RWPE1 (cell line): ENCODE measurements at regions not wholly inside any gene's neighbourhood (a gene's known extent, or its start where the extent isn't known, plus 50 kb on each side); places are given as distances from the start of the nearest gene placed in this dataset.

ENCODE experiments used
- CTCF ChIA-PET: fragments of 350-600 bp; sonication (Branson Sonifier 250); formaldehyde crosslinking; extraction: SDS; loops from one replicate; lab custom pipeline; 2021; lab: Yijun Ruan, JAX
- POLR2A ChIA-PET: fragments of 400-600 bp; formaldehyde crosslinking; extraction: SDS; loops from one replicate; lab custom pipeline; 2020; ENCODE audit warnings: antibody characterized with exemption; ENCODE audit not compliant: low non-redundant PET; lab: Yijun Ruan, JAX
- DNase-seq: peaks from one replicate; pipeline ENCODE4 v3.0.0; 2012; ENCODE audit warnings: low spot score
- H3K27ac ChIP-seq: fragments of 450-650 bp; 2 replicates; pipeline ENCODE4 v1.5.1; 2017
- TF ChIP-seq, protein P1 (sequence below): fragments of 450-650 bp; conservative IDR thresholded peaks from 2 replicates; pipeline ENCODE4 v1.5.1; 2017; ENCODE audit warnings: low read depth, mild to moderate bottlenecking

DNA sequence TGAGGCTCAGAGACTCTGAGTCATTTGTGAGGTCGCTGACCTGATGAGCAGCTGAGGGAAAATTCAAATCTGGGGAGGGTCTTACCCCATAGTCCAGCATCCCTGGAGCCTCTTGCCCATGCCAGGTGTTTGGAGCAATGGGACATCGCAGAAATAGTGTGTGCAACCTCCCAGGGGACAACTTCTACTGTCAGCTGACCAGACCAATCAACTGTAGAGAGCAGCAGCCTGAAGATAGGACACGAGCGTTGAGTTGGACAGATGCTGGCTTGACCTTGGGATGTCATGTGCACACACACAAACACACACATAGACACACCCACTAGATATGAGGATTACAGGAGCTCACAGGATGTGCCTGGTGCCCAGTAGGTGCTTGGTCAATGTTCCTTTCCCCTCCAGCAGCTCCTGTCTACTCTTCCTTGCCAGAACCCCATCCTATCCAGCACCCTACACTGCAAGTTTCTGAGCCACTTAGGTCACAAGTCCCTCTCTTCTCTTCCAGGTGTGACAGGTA lies 59.1 kb upstream of the MPEG1 start:
- ChIA-PET CTCF (interaction anchor here (1.1 to 1.9 kb wide), 2 partner anchors 9 to 100 kb away, joined by 4 to 7 read pairs; partner anchors contain the start of gene DTX4), POLR2A (interaction anchor here (0.6 kb wide), 1 partner anchor 162 kb away, joined by 3 read pairs; no protein-coding TSS in a partner anchor)
- H3K27ac ChIP-seq, result no peak overlapping the region
- DNase-seq, result no peak
- TF ChIP-seq, protein P1, sequence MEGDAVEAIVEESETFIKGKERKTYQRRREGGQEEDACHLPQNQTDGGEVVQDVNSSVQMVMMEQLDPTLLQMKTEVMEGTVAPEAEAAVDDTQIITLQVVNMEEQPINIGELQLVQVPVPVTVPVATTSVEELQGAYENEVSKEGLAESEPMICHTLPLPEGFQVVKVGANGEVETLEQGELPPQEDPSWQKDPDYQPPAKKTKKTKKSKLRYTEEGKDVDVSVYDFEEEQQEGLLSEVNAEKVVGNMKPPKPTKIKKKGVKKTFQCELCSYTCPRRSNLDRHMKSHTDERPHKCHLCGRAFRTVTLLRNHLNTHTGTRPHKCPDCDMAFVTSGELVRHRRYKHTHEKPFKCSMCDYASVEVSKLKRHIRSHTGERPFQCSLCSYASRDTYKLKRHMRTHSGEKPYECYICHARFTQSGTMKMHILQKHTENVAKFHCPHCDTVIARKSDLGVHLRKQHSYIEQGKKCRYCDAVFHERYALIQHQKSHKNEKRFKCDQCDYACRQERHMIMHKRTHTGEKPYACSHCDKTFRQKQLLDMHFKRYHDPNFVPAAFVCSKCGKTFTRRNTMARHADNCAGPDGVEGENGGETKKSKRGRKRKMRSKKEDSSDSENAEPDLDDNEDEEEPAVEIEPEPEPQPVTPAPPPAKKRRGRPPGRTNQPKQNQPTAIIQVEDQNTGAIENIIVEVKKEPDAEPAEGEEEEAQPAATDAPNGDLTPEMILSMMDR, result no peak

DNA sequence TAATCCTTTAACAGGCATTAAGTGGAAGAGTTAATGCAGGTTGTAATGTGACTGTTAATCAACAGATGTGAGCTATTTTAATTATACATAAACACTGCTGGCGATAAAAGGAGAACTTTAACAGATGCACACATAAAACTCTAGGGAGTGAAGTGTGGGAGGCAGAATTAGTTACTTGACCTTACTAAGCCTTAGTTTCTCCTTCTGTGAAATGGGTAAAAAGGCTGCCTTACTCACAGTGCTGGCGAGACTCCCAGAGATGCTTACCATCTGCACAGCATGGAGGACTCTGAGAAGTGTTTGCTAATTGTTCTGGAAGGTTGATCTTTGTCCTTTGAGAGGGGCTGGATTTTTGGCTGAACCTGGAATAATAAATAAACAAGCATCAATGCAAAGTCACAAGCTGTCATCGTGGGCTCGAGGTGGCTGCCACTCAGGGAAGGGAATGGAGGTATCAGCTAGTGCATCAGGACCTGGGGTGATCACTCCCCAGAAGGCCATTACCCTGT lies 58.6 kb upstream of the MPEG1 start:
- CTCF ChIA-PET, result interaction anchor here (1.1 to 1.9 kb wide), 2 partner anchors 8 to 99 kb away, joined by 4 to 7 read pairs; partner anchors contain the start of gene DTX4
- TF ChIP-seq, protein P1, result no peak
- no peak for DNase-seq
- POLR2A ChIA-PET, result no interaction called here
- no peak overlapping the region for H3K27ac ChIP-seq

DNA sequence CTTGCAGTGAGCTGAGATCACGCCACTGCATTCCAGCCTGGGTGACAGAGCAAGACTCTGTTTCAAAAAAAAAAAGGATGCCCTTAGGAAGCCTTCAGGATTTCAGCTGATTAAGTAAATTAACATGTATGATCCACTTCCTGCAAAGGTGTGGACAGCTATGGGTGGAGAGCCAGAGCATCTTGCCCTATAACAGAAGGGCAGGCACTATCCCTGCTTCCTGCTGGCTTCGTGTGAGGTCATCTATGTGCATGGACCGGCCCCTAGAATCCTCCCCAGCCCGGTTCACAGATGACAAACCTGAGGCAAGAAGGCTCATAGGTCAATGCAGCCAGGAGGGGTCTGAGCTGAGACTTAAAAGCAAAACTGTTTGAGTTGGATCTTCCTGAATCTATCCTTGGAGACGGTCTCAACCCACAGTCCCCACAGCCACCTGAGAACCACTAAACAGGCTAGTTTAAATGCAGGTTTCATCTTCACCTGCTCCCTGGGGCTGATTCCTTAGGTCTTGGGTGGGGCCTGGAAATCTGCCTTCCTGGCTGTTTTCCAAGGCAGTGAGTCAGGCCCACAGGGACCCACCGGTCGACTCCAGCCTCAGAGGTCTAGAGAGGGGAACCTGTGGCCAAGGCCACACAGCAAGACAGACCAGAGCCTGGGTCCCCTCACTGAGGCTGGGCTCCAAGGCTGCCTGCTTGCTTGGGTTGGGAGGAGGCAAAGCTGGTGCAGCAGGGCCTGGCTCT lies 55.2 kb upstream of the MPEG1 start:
- ChIA-PET POLR2A (no interaction called here), CTCF (interaction anchor here (0.6 to 1.4 kb wide), 2 partner anchors 97 to 347 kb away, joined by 3 to 7 read pairs; partner anchors contain the start of gene DTX4)
- H3K27ac ChIP-seq, result no peak overlapping the region
- TF ChIP-seq, protein P1, result no peak
- peak; percentile 20 for DNase-seq

DNA sequence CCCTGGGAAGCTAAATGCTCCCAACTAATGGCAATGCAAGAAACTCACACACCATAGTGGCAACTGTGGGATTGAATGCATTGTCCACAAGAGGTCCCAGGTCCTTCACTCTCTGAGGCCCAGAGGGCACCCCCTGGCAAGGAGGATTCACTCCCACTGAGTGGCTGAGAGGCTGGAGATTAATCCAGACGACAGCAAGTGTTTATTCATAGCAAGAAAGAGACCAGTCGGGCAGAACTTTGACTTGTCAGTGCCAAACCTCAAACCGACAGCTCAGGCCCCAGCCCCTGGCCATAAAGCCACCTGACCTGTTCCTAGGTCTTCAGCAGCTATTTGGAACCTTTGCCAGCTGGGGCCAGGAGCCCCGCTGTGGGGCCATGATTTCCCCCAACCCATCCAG lies 54.5 kb upstream of the MPEG1 start:
- TF ChIP-seq, protein P1, result no peak
- no peak for DNase-seq
- POLR2A ChIA-PET, result no interaction called here
- H3K27ac ChIP-seq, result no peak overlapping the region
- CTCF ChIA-PET, result interaction anchor here (1.4 kb wide), 1 partner anchor 96 kb away, joined by 7 read pairs; the partner anchor contains the start of gene DTX4

DNA sequence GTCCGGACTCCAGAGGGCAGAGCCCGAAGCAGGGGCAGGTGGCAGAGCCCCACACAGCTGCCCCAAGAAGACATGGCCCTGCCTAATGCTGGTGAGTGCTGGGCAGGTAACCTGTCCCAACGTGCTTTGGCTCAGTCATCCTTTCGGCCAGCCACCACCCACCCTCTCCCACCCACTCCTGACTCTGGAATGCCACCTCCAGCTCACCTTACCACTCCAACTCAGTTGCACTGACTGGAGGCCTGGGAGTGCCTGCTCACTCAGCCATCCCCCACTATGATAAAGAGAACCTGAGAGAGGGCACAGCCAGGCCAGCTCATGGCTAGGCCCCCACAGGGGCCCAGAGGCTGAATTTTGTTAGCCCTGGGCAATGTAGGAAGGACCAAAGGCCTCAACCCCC lies 53.8 kb upstream of the MPEG1 start:
- ChIA-PET POLR2A (no interaction called here), CTCF (interaction anchor here (1.4 kb wide), 1 partner anchor 95 kb away, joined by 7 read pairs; the partner anchor contains the start of gene DTX4)
- peak; percentile 71 for DNase-seq
- H3K27ac ChIP-seq, result no peak overlapping the region
- TF ChIP-seq, protein P1, result no peak

DNA sequence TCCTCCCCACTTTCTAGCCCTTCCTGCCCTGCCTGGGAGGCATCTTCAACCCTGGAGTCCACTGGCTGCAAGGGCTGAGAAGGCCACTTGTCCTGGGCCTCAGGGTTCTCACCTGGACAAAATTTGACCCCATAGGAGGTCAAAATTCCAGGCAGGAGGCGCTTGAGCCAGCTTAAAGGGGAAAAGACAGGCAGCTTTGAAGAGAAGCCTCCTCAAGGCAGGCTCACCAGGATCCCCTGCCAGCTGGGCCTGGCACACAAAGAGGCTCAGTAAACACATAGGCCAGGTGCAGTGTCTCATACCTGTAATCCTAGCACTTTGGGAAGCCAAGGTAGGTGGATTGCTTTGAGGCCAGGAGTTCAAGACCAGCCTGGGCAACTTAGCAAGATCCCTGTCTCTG lies 53.0 kb upstream of the MPEG1 start:
- TF ChIP-seq, protein P1, result no peak
- ChIA-PET CTCF (no interaction called here), POLR2A (no interaction called here)
- no peak for DNase-seq
- no peak overlapping the region for H3K27ac ChIP-seq
